CD1c-positive myeloid dendritic cell (primary cell): ENCODE measurements at regions not wholly inside any gene's neighbourhood (a gene's known extent, or its start where the extent isn't known, plus 50 kb on each side); places are given as distances from the start of the nearest gene placed in this dataset.

Experiments used
- DNase-seq: peaks from one replicate; pipeline ENCODE4 v3.0.0-alpha.2; 2016; ENCODE audit errors: extremely low spot score

DNA sequence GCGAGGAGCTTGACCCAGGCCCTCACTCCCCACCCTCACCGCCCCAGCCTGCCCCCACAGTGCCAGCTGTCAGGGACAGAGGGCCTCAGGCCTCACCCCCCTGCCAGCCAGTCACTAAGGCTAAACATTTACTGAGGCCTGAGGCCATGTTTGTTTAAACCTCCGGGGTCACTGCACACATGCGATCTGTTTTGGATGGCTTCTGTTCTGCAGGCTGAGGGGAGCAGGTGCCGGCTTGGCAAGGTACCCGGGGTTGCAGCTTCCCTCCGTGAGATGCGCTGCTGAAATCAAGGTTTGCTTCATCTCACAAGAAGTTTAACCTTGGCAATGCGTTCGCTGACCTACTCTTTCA lies 103.3 kb upstream of the BOD1 start:
- no peak for DNase-seq

DNA sequence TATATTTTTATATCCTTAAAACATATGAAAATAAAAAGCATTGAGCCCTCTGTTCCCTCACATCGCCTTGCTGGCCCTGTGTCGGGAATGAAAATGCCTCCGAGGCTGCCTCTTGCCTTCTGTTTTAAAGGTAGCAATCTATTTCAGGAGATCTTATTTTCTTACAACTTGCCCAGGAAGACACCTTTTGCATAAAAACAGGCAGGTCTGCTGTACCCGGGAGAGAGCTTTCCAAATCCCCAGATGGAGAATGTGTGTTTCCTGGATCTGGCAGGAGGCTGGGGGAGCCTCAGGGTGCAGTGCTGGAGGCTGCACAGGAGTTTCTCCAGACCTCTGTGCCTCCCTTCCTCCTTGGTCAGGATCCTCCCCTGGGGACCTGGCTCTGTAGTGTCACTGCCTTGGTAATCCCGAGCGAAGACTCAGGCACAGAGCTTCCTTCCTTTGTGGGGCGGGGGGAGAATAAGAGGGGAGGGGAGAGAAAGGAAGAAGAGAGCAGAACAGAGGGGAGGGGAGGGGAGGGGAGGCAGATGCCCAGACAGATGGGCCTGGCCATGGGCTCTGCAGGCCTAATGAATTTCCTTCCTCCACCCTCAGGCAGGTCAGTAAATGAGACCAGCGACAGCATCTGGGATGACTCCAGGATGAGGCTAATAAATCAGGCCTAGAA lies 104.0 kb upstream of the BOD1 start:
- DNase-seq = no peak

DNA sequence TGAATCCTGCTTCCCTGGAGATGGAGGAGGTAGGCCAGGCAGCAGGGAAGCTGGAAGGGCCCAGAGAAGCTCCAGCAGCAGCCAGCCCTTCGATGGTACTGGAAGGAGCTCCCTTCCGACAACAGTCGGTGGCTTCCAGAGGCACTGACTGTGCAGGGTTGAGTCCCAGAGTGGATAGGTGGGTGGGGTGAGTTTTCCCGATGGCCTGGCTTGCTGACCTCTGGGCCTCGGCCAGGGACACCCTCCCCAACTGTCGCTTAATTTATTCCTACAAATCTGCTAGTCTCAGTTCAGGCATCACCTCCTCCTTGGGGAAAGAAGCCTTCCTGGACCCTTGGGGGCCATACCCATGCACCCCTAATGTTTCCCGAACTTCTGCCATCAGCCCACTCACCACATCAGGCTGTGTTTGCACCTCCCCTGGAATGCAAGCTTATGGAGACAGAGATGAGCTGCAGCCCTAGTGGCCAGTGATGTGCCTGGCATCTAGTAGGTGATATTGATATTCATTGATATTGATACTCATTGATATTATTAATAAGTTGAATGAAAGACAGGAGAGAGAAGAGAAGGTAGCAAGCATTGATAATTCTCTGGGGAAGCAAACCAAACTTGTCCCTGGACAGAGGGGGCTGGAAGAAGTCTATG lies 104.6 kb upstream of the BOD1 start:
- DNase-seq = no peak

DNA sequence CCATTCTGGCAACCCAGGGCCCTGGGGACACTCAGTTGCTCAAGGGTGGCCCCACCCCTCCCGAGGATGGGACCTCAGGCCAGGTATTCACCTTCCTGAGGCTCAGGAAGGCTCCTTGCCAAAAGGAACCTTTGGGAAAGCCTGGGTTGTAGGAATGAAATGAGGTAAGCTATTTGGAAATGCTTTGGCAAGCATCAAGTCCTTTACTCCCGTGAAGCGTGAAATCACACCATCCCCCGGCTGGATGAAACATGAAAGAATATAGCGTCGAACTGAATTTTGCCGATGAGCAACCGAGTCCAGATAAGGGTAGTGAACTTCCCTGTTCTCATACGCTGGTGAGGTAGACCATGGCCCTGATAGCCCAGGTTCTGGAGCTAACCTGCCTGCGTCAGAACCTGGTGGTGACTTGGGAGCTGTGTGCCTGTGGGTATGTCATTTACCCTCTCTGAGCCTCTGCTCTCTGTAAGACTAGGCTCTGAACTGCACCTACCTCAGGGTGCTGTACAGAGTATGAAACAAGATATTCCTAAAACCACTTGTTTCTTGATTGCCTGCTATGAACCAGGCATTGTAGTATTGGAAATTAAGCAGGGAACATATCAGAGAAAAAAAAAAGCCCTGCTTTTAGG lies 105.3 kb upstream of the BOD1 start:
- no peak for DNase-seq

DNA sequence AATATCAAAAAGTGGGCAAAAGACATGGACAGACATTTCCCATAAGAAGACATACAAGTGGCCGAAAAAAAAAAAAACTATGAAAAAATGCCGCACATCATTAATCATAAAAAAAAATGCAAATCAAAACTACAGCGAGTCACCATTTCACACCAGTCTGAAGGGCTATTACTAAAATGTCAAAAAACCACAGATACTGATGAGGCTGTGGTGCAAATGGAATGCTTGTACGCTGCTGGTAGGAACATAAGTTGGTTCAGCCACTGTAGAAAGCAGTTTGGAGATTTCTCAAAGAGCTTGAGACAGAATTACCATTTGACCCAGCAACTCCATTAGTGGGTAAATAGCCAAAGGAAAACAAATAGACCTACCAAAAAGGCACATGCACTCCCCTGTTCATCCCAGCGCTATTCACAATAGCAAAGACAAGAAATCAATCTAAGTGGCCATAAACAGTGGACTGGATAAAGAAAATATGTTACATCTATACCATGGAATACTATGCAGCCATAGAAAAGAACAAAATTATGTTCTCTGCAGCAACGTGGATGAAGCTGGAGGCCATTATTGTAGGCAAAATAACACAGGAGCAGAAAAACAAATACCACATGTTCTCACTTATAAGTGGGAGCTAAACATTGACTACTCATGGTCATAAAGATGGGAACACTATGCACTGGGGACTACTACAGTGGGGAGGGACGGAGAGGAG lies 110.6 kb upstream of the BOD1 start:
- DNase-seq = no peak

DNA sequence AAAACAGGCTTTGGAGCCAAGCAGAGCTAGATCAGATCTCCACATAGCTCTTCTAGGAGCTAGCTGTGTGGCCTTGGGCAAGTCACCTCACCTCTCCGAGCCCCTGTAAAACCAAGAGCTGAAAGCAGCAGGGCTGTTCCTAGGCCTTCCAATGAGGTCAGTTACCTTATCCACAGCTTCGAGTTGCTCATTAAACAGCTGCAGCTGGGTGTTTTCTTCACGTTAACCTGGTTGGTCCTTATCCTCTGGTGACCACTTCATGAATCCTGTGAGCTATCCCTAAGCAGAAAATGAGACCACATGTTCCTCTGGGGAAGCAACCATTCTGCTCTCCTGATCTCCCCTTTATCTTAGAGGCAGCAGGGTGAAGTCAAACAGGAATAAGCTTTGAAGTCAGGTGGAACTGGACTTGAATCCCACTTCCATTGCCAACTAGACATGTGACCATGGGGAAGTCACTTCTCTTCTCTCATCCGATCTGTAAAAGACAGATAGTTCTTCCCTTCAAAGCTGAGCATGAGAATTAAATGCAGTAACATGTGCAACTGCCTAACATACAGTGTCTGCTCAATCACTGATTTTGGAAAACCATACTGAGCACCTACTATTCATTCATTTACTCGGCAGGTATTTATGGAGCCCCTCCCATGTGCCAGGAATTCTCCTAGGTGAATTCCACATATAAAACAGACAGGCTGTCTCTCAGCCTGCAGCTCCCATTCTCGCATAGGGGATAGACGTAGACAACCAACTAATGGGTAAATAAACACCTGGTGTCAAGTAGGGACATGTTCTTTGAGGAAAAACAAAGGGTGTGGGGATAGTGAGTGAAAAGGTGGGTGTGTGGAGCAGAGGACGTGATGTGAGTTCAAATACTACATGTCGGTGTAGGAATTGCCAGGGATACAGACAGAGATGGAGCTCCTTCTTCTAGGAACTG lies 111.7 kb upstream of the BOD1 start:
- DNase-seq = peak; percentile 16

DNA sequence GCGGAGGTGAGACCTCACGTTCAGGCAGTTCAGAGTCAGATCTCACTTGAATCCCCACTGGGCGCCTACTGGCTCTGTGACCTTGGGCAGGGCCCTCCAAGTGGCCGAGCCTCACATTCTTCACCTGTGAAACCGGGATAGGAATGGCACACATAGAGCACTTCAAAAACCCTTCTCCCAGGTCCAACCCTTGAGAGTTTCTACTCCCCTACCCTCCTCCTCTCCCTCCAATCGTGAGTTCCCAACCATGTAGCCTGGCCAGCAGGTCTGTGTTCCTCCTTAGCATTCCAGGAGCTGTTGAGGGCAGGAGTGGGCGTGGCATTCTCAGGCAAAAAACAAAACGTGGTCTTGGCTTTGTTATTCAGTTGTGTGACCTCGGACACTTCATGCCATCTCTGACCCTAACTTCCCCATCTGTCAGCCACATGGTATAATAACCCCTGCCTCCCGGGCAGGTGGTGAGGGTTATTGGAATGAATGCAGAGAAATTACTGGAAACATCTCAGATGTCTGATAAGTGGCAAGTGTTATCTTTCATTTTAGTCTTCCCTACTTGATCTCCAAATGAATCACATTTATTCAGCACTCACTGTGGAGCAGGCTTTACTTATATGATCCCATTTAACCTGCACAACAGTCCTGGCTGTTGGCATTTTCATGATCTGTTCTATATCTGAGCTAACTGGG lies 112.8 kb upstream of the BOD1 start:
- no peak for DNase-seq

DNA sequence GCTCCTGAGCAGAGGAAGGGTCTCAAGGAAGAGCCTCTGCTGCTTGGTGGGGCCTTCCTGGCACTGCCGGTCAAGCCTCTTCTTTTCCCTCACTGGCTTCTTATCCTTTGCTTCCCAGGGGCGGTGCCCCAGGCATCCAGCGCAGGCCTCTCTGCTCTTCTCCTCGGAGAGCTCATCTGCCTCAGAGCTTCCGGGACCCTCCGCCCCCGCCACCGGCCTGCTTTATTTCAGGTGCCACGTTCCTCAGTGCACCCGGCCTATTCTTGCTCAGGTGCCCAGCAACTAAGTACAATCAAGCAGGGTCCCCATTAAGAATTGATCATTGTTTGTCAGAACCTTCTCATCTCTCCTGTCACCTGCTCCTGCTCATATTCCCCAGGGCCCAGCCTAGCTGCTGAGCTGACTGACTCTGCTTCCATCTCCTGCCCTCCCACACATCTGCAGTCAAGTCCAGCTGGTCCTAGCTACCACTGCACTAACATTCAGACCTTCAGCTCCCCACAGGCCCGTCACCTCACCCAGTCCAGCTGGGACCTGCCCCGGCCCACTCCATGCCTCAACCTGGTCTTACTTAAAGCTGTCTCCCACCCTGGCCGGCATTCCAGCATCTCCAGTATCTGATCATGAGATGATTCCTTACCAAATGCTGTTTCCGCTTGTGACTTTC lies 114.3 kb upstream of the BOD1 start:
- no peak for DNase-seq

DNA sequence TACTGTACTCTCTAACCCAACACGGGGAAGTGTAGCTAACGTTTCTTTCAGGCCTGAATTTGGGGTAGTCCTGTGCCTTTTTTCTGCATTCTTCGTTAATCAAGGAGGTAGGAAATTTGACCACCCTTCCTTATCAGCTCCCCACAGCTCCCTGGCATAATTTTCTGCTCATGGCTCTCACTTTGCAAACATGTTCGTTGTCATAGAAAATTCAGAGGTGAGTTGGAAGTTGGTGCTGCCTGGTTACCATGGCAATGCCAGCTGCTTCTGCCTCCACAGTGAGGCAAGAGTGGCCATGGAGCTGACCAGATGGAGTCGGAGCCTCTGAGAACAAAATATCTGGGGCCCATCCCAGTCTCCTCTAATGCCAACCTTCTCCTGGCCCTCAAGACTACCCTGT lies 116.6 kb upstream of the BOD1 start:
- DNase-seq = no peak

DNA sequence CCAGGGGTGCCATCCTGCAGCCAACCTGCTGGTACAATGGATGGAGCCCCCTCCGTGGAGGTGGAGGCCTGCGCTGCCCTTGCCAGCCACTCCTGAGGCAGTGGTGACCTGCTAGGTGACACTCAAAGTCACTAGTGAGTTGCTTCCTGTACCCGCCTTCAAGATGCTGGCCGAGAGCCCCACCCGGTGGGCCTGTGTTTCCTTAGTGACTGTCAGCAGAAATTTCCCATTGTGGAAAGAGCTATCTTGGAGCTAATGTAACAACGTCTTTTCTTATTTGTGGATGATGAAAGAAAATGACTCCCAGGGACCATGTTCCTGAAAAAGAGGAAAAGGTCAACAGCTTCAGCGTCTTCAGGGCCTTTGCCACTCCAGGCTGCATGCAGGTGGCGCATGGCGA lies 117.0 kb upstream of the BOD1 start:
- DNase-seq = no peak

DNA sequence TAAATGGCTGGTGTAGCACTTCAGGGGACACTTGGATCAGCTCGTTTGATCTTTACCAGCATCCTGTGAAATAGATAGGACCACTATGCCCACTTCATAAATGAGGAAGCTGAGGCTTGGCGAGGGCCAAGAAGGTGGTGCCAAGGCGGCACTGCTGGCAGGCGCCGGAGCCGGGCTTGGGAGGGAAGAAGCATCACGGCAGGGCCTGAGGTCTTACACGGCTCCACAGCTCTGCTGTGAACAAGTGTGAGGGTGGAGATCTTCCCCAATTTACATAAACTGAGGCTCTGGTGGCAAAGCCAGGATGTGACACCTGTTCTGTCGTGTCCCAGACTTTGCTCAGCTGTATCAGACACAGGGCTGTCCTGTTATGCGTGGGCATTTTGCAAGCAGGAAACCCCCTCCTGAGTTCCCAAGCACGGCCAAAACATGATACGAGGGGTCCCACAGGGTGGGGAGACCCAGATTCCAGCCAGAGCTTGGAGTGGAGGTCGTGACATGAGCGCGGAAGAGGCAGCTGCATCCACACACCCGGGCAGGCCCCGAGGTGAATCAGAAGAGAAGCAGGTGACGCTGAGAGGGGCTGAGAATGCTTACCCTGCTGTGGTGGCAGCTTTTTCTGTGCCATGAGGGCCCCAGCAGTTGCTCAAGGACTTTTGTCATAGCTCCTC lies 117.5 kb upstream of the BOD1 start:
- no peak for DNase-seq

DNA sequence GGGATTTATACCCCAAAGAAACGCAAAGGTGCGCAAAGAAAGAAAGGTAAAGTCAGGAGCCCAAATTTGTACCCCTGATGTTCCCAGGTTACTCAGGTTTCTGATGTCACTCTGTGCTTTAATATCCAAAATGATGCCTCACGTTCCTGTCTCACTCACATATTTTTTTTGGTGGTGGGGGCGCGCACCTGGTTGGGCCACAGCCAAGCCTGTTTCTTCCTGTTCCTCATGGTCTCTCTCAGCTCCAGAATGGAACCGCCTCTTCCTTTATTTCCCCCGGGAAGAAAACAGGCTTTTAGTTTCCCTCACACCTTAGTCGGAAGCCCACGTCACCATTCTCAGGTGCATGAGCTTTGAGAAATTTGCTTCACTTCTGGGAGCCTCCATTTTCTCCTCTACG lies 118.3 kb upstream of the BOD1 start:
- DNase-seq = no peak

DNA sequence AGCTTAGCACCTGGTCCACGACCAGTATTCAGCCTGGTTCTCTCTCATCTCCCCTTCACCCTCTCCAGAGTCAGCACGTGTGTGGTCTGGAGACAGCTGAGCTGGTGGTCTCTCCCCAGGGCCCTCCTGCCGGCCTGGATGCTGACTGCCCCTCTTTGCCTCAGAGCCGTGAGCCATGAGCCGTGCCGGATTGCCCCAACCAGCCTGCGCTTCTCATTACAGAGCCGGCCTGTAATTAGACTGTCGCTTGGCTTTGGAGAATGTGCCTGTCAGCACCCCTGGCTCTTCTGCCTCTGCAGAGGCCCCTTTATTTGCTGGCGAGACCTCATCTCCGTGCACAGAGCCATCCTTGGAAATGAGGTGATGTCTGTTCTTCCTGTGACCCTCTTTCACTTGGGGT lies 118.7 kb upstream of the BOD1 start:
- no peak for DNase-seq

DNA sequence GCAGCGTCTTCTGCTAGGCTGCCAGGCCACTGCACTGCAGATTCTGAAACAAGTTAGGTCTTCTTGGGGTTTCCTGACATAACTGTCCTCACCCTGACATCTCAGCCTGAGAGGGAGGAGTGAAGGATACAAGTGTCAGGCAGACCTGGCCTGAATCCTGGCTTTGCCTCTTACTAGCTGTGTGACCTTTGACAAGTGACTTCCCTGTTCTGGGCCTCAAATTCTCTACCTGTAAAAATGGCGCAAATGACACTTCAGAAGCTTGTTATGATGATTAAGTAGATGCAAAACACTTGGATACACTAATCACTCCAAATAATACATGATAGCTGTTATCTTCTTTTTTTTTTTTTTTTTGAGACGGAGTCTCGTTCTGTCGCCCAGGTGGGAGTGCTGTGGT lies 119.2 kb upstream of the BOD1 start:
- DNase-seq = no peak

DNA sequence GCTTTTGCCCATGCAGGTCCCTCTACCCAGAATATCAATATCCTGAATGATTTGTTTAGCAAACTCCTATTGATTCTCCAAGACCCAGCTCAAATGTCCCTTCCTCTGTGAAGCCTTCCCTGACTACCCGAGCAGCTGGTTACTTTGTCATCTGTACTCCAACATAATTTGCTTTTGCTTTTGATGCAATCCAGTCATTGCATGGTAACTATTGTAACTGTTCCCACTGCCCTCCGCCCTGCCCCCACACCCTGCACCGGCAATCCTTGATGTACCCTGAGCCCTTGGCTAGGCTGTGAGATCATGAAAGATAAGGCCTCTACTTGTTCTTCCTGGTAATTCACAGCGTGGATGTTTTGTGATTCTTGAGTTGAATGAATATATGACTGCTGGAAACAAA lies 119.9 kb upstream of the BOD1 start:
- DNase-seq = no peak

DNA sequence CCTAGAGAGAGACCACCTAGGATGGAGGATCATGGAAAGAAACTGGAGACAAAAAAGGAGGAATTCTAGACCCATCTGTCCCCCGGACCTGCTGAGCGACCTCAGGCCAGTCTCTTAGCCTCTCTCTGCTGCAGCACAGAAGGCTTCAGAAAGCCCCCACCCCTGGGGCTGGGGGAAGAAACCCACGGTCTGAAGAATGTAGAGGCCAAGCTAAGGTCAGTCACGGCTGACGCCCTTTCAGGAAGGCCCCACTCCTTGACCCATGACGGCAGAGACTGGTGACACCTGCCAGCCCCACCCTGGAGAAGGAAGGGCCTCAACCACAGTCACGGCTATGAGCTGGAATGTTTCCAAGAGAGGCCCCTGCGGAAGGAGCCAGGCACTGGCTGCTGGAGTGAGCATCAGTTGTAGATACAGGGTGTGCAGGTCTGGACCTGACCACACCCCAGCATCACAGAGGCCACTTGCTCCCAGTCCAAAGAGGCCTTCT lies 120.5 kb upstream of the BOD1 start:
- peak; percentile 7 for DNase-seq

DNA sequence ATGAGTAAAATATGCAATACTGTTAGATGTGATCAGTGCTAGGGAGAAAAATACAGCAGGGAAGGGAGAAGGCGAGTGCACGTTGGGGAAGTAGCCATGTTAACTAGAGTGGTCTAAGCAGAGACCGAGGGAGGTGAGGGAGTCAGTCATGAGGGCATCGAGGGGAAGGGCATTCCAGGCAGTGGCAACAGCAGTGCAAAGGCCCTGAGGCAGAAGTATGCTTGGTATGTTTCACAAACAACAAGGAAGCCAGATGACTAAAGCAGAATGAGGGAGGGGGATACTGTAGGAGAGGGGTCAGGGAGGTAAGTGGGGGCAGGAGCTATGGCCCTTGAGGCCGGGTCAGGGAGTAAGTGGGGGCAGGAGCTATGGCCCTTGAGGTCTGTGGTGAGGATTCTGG lies 123.3 kb upstream of the BOD1 start:
- DNase-seq = no peak

DNA sequence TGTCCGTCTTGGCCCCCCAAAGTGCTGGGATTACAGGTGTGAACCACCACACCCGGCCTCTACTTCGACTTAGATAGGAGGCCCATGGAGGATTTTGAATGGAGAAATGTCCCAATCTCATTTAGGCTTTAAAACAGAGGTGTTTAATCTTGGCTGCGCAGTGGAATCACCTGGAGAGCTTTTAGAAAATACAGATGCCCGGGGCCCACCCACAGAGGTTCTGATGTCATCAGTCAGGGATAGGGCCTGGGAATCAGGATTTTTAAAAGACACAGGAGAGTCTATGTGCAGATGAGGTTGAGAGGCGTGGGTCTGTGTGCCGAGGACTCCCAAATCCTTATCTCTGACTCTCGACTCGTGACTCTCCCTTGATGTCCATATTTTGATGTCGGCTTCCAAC lies 124.0 kb upstream of the BOD1 start:
- no peak for DNase-seq

DNA sequence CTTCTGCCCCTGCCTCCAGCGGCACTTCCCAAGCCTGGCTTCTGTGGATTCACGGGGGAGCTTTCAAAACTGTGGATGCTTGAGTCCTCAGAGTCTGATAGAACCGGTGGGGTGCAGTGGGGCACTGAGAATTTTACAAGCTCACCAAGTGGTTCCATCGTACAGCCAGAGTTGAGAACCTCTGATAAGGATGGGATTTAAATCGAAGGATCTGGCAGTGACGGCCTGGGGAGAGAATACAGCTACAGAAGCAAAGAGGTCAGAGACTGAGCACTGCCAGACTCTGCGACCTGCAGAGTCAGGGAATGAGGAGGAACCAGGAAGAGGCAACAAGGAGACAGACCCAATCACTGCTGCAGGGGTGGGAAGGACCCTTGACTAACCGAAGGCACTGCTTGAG lies 124.6 kb upstream of the BOD1 start:
- no peak for DNase-seq
